ENCODE measurements at regions not wholly inside any gene's neighbourhood (a gene's known extent, or its start where the extent isn't known, plus 50 kb on each side); places are given as distances from the start of the nearest gene placed in this dataset.

GRCh38 chr2:160651416-160652200 is 158.0 kb upstream of the RBMS1 start:
- no peak for ATAC-seq (ENCODE audit: insufficient number of reproducible peaks, low FRiP score, low read depth)
- H3K27ac ChIP-seq = no peak overlapping the region

GRCh38 chr2:160652236-160652635 is 158.6 kb upstream of the RBMS1 start:
- Histone ChIP-seq H3K4me1 (ENCODE audit: control insufficient read depth in 1 of 2, low read depth in 2 of 2) (peaks cover 9 to 16% of the 10 kb centered on the region in 2 donors), H3K4me3 (no peak overlapping the region), H3K9me3 (no peaks in the 10 kb centered on the region), H3K27me3 (replicated peaks; ENCODE audit: insufficient read depth) (no peaks in the 10 kb centered on the region), H3K36me3 (no peaks in the 10 kb centered on the region), H3K27ac (no peak overlapping the region)
- ATAC-seq (ENCODE audit: insufficient number of reproducible peaks, low FRiP score, low read depth) (no peak), DNase-seq (ENCODE audit: low spot score) (no peak)
- TF ChIP-seq CTCF (IDR thresholded peaks at IDR 0.05) = no peak

More at GRCh38 chr2:160651416-160652200, 158.0 kb upstream of the RBMS1 start:
- TF ChIP-seq CTCF (IDR thresholded peaks at IDR 0.05) = no peak
- H3K27me3 ChIP-seq (replicated peaks; ENCODE audit: insufficient read depth) = no peaks in the 10 kb centered on the region
- H3K9me3 ChIP-seq = no peaks in the 10 kb centered on the region
- H3K4me3 ChIP-seq = no peak overlapping the region
- peaks cover 7 to 11% of the 10 kb centered on the region in 2 donors for H3K4me1 ChIP-seq (ENCODE audit: control insufficient read depth in 1 of 2, low read depth in 2 of 2)
- no peaks in the 10 kb centered on the region for H3K36me3 ChIP-seq
- DNase-seq (ENCODE audit: low spot score) = no peak

GRCh38 chr2:160657196-160657595 is 163.6 kb upstream of the RBMS1 start:
- H3K27me3 ChIP-seq (replicated peaks; ENCODE audit: insufficient read depth) = no peaks in the 10 kb centered on the region
- no peaks in the 10 kb centered on the region for H3K9me3 ChIP-seq
- no peak for TF ChIP-seq CTCF (IDR thresholded peaks at IDR 0.05)
- DNase-seq (ENCODE audit: low spot score) = no peak
- no peak overlapping the region for H3K4me3 ChIP-seq
- H3K4me1 ChIP-seq (ENCODE audit: control insufficient read depth in 1 of 2, low read depth in 2 of 2) = peaks cover 3 to 11% of the 10 kb centered on the region in 2 donors
- H3K36me3 ChIP-seq = no peaks in the 10 kb centered on the region
- no peak overlapping the region for H3K27ac ChIP-seq
- ATAC-seq (ENCODE audit: insufficient number of reproducible peaks, low FRiP score, low read depth) = no peak

GRCh38 chr2:160658851-160659250 is 165.2 kb upstream of the RBMS1 start:
- H3K4me1 ChIP-seq (ENCODE audit: control insufficient read depth in 1 of 2, low read depth in 2 of 2) = peaks cover 2 to 14% of the 10 kb centered on the region in 2 donors
- TF ChIP-seq CTCF (IDR thresholded peaks at IDR 0.05) = no peak
- H3K4me3 ChIP-seq = no peak overlapping the region
- H3K9me3 ChIP-seq = no peaks in the 10 kb centered on the region
- H3K27me3 ChIP-seq (replicated peaks; ENCODE audit: insufficient read depth) = no peaks in the 10 kb centered on the region
- no peak overlapping the region for H3K27ac ChIP-seq
- DNase-seq (ENCODE audit: low spot score) (no peak), ATAC-seq (ENCODE audit: insufficient number of reproducible peaks, low FRiP score, low read depth) (no peak)
- H3K36me3 ChIP-seq = no peaks in the 10 kb centered on the region

GRCh38 chr2:160660741-160661140 is 167.1 kb upstream of the RBMS1 start:
- no peak for TF ChIP-seq CTCF (IDR thresholded peaks at IDR 0.05)
- DNase-seq (ENCODE audit: low spot score) (no peak), ATAC-seq (ENCODE audit: insufficient number of reproducible peaks, low FRiP score, low read depth) (no peak)
- H3K4me3 ChIP-seq = no peak overlapping the region
- H3K27ac ChIP-seq = no peak overlapping the region
- H3K27me3 ChIP-seq (replicated peaks; ENCODE audit: insufficient read depth) = no peaks in the 10 kb centered on the region
- peaks cover 3 to 15% of the 10 kb centered on the region in 2 donors for H3K4me1 ChIP-seq (ENCODE audit: control insufficient read depth in 1 of 2, low read depth in 2 of 2)
- H3K9me3 ChIP-seq = no peaks in the 10 kb centered on the region
- H3K36me3 ChIP-seq = no peaks in the 10 kb centered on the region
